ENCODE measurements at regions not wholly inside any gene's neighbourhood (a gene's known extent, or its start where the extent isn't known, plus 50 kb on each side); places are given as distances from the start of the nearest gene placed in this dataset.

DNA sequence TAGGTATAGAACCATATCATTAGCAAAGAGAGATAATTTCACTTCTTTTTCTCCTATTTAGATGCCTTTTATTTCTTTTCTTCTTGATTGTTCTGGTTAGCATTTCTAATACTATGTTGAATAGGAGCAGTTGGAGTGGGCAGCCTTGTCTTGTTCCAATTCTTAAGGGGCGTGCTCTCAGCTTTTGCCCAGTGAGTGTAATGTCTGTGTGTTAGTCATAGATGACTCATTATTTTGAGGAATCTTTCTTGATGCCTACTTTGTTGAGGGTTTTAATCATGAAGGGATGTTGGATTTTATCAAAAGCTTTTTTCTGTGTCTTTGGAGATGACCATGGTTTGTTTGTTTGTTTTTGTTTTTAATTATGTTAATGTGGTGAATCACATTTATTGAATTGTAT is 1453.1 kb upstream of the SLC39A10 start:
- TF ChIP-seq RAD21 (IDR thresholded peaks at IDR 0.05; ENCODE audit: low read depth) (no peak), NFIC (IDR thresholded peaks at IDR 0.05) (no peak), CREB1 (IDR thresholded peaks at IDR 0.05; ENCODE audit: low read depth) (no peak), ZBTB7A (IDR thresholded peaks at IDR 0.05; ENCODE audit: low read depth) (no peak), FOXM1 (IDR thresholded peaks at IDR 0.05; ENCODE audit: borderline replicate concordance, low read depth) (no peak), TCF12 (IDR thresholded peaks at IDR 0.05; ENCODE audit: low read depth) (no peak), CEBPB (IDR thresholded peaks at IDR 0.05) (no peak), YY1 (IDR thresholded peaks at IDR 0.05; ENCODE audit: low read depth) (no peak), EP300 (IDR thresholded peaks at IDR 0.05; ENCODE audit: borderline replicate concordance) (no peak), TEAD4 (IDR thresholded peaks at IDR 0.05) (no peak)
- TF ChIP-seq, protein P1, sequence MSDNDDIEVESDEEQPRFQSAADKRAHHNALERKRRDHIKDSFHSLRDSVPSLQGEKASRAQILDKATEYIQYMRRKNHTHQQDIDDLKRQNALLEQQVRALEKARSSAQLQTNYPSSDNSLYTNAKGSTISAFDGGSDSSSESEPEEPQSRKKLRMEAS (IDR thresholded peaks at IDR 0.05): no peak
- TF ChIP-seq, protein P2, sequence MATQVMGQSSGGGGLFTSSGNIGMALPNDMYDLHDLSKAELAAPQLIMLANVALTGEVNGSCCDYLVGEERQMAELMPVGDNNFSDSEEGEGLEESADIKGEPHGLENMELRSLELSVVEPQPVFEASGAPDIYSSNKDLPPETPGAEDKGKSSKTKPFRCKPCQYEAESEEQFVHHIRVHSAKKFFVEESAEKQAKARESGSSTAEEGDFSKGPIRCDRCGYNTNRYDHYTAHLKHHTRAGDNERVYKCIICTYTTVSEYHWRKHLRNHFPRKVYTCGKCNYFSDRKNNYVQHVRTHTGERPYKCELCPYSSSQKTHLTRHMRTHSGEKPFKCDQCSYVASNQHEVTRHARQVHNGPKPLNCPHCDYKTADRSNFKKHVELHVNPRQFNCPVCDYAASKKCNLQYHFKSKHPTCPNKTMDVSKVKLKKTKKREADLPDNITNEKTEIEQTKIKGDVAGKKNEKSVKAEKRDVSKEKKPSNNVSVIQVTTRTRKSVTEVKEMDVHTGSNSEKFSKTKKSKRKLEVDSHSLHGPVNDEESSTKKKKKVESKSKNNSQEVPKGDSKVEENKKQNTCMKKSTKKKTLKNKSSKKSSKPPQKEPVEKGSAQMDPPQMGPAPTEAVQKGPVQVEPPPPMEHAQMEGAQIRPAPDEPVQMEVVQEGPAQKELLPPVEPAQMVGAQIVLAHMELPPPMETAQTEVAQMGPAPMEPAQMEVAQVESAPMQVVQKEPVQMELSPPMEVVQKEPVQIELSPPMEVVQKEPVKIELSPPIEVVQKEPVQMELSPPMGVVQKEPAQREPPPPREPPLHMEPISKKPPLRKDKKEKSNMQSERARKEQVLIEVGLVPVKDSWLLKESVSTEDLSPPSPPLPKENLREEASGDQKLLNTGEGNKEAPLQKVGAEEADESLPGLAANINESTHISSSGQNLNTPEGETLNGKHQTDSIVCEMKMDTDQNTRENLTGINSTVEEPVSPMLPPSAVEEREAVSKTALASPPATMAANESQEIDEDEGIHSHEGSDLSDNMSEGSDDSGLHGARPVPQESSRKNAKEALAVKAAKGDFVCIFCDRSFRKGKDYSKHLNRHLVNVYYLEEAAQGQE (IDR thresholded peaks at IDR 0.05; ENCODE audit: low read depth): no peak

DNA sequence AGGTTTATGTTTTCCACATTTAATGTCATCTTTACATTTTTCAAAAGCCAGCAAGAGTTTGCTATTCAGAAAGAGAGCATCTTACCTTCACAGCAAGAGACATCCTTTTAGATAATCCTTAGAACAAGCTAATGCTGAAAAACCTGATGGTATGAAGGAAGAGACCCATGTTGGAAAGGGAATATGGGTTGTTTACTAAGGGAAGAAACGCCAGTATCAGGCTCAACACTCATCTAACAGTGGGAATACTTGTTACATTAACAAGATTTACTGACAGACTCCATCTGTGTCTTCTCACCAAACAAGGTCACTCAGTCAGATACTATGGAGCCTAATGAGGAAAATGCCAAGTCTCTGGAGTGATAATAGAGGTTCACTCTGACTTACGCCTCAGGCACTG is 1474.1 kb upstream of the SLC39A10 start:
- TF ChIP-seq FOXM1 (IDR thresholded peaks at IDR 0.05; ENCODE audit: borderline replicate concordance, low read depth): no peak
- no peak for TF ChIP-seq TEAD4 (IDR thresholded peaks at IDR 0.05)
- TF ChIP-seq ZBTB7A (IDR thresholded peaks at IDR 0.05; ENCODE audit: low read depth): no peak
- no peak for TF ChIP-seq TCF12 (IDR thresholded peaks at IDR 0.05; ENCODE audit: low read depth)
- TF ChIP-seq YY1 (IDR thresholded peaks at IDR 0.05; ENCODE audit: low read depth): no peak
- TF ChIP-seq, protein P1 (IDR thresholded peaks at IDR 0.05): no peak
- TF ChIP-seq EGR1 (IDR thresholded peaks at IDR 0.05): no peak
- TF ChIP-seq EP300 (IDR thresholded peaks at IDR 0.05; ENCODE audit: borderline replicate concordance): no peak
- TF ChIP-seq, protein P2 (IDR thresholded peaks at IDR 0.05; ENCODE audit: low read depth): no peak
- TF ChIP-seq, protein P3, sequence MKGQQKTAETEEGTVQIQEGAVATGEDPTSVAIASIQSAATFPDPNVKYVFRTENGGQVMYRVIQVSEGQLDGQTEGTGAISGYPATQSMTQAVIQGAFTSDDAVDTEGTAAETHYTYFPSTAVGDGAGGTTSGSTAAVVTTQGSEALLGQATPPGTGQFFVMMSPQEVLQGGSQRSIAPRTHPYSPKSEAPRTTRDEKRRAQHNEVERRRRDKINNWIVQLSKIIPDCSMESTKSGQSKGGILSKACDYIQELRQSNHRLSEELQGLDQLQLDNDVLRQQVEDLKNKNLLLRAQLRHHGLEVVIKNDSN (IDR thresholded peaks at IDR 0.05): no peak
- no peak for TF ChIP-seq TAF1 (IDR thresholded peaks at IDR 0.05; ENCODE audit: low read depth)
- TF ChIP-seq NFIC (IDR thresholded peaks at IDR 0.05): no peak
- no peak for TF ChIP-seq CEBPB (IDR thresholded peaks at IDR 0.05)
- TF ChIP-seq RAD21 (IDR thresholded peaks at IDR 0.05; ENCODE audit: low read depth): no peak

DNA sequence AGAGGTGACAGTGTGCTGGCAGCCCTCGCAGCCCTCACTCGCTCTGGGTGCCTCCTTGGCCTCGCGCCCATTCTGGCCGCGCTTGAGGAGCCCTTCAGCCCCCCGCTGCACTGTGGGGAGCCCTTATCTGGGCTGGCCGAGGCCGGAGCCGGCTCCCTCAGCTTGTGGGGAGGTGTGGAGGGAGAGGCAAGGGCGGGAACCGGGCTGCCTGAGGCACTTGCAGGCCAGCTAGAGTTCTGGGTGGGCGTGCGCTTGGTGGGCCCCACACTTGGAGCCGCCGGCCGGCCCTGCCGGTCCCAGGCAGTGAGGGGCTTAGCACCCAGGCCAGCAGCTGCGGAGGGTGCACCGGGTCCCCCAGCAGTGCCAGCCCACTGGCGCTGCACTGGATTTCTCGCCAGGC is 1480.9 kb upstream of the SLC39A10 start:
- TF ChIP-seq CEBPB (IDR thresholded peaks at IDR 0.05): no peak
- TF ChIP-seq TCF12 (IDR thresholded peaks at IDR 0.05; ENCODE audit: low read depth): no peak
- no peak for TF ChIP-seq EGR1 (IDR thresholded peaks at IDR 0.05)
- no peak for TF ChIP-seq TAF1 (IDR thresholded peaks at IDR 0.05; ENCODE audit: low read depth)
- no peak for TF ChIP-seq EP300 (IDR thresholded peaks at IDR 0.05; ENCODE audit: borderline replicate concordance)
- TF ChIP-seq RAD21 (IDR thresholded peaks at IDR 0.05; ENCODE audit: low read depth): no peak
- TF ChIP-seq CREB1 (IDR thresholded peaks at IDR 0.05; ENCODE audit: low read depth): no peak
- no peak for TF ChIP-seq NFIC (IDR thresholded peaks at IDR 0.05)
- no peak for TF ChIP-seq TEAD4 (IDR thresholded peaks at IDR 0.05)
- no peak for TF ChIP-seq ZBTB7A (IDR thresholded peaks at IDR 0.05; ENCODE audit: low read depth)
- TF ChIP-seq, protein P3 (IDR thresholded peaks at IDR 0.05): no peak
- TF ChIP-seq, protein P1 (IDR thresholded peaks at IDR 0.05): no peak
- no peak for TF ChIP-seq YY1 (IDR thresholded peaks at IDR 0.05; ENCODE audit: low read depth)
- no peak for TF ChIP-seq FOXM1 (IDR thresholded peaks at IDR 0.05; ENCODE audit: borderline replicate concordance, low read depth)
- TF ChIP-seq, protein P2 (IDR thresholded peaks at IDR 0.05; ENCODE audit: low read depth): no peak

DNA sequence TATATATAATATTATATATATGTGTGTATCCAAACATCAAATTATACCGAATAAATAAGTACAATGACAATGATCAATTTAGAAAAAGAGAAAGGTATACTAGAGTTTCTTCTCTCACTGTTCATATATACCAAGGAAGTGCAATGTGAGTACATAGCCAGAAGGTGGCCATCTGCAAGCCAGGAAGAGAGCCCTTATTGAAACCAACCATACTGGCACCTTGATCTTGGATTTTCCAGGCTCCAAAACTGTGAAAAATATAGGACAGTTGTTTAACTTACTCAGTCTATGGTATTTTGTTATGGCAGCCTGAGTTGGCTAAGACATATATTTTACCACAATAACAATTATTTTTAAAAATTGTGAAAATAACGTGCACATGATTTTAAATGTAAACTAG is 1490.2 kb upstream of the SLC39A10 start:
- TF ChIP-seq CEBPB (IDR thresholded peaks at IDR 0.05) (no peak), RAD21 (IDR thresholded peaks at IDR 0.05; ENCODE audit: low read depth) (peak; percentile 53)
